ENCODE measurements at regions not wholly inside any gene's neighbourhood (a gene's known extent, or its start where the extent isn't known, plus 50 kb on each side); places are given as distances from the start of the nearest gene placed in this dataset.

- no peak for DNase-seq (ENCODE audit: low spot score)
- Histone ChIP-seq H3K27ac (no peak overlapping the region), H3K4me1 (ENCODE audit: control insufficient read depth in 1 of 2, low read depth in 2 of 2) (no peaks in the 10 kb centered on the region), H3K27me3 (replicated peaks; ENCODE audit: insufficient read depth) (no peaks in the 10 kb centered on the region), H3K36me3 (no peaks in the 10 kb centered on the region), H3K4me3 (no peak overlapping the region), H3K9me3 (no peaks in the 10 kb centered on the region)
- no peak for ATAC-seq (ENCODE audit: insufficient number of reproducible peaks, low FRiP score, low read depth)
- no peak for TF ChIP-seq CTCF (IDR thresholded peaks at IDR 0.05)
Measured at GRCh38 chr4:156132196-156132595, 178.5 kb upstream of the CTSO start.

- Histone ChIP-seq H3K4me3 (no peak overlapping the region), H3K4me1 (ENCODE audit: control insufficient read depth in 1 of 2, low read depth in 2 of 2) (no peaks in the 10 kb centered on the region), H3K9me3 (no peaks in the 10 kb centered on the region), H3K36me3 (no peaks in the 10 kb centered on the region), H3K27ac (no peak overlapping the region), H3K27me3 (replicated peaks; ENCODE audit: insufficient read depth) (no peaks in the 10 kb centered on the region)
- ATAC-seq (ENCODE audit: insufficient number of reproducible peaks, low FRiP score, low read depth) (no peak), DNase-seq (ENCODE audit: low spot score) (no peak)
- TF ChIP-seq CTCF (IDR thresholded peaks at IDR 0.05): no peak
Measured at GRCh38 chr4:156128616-156129015, 174.9 kb upstream of the CTSO start.

- H3K9me3 ChIP-seq: no peaks in the 10 kb centered on the region
- no peaks in the 10 kb centered on the region for H3K27me3 ChIP-seq (replicated peaks; ENCODE audit: insufficient read depth)
- no peaks in the 10 kb centered on the region for H3K36me3 ChIP-seq
- no peak overlapping the region for H3K4me3 ChIP-seq
- ATAC-seq (ENCODE audit: insufficient number of reproducible peaks, low FRiP score, low read depth): no peak
- H3K4me1 ChIP-seq (ENCODE audit: control insufficient read depth in 1 of 2, low read depth in 2 of 2): peaks cover 0 to 6% of the 10 kb centered on the region in 2 donors
- no peak for DNase-seq (ENCODE audit: low spot score)
- no peak overlapping the region for H3K27ac ChIP-seq
- TF ChIP-seq CTCF (IDR thresholded peaks at IDR 0.05): no peak
Measured at GRCh38 chr4:156118507-156119220, 165.0 kb upstream of the CTSO start.

GRCh38 chr4:156117743-156118142, 164.1 kb upstream of the CTSO start:
- Histone ChIP-seq H3K4me3 (no peak overlapping the region), H3K27ac (no peak overlapping the region), H3K9me3 (no peaks in the 10 kb centered on the region), H3K27me3 (replicated peaks; ENCODE audit: insufficient read depth) (no peaks in the 10 kb centered on the region), H3K4me1 (ENCODE audit: control insufficient read depth in 1 of 2, low read depth in 2 of 2) (peaks cover 0 to 6% of the 10 kb centered on the region in 2 donors), H3K36me3 (no peaks in the 10 kb centered on the region)
- ATAC-seq (ENCODE audit: insufficient number of reproducible peaks, low FRiP score, low read depth) (no peak), DNase-seq (ENCODE audit: low spot score) (no peak)
- TF ChIP-seq CTCF (IDR thresholded peaks at IDR 0.05): no peak

- no peak for TF ChIP-seq CTCF (IDR thresholded peaks at IDR 0.05)
- DNase-seq (ENCODE audit: low spot score): no peak
- Histone ChIP-seq H3K9me3 (no peaks in the 10 kb centered on the region), H3K4me1 (ENCODE audit: control insufficient read depth in 1 of 2, low read depth in 2 of 2) (peaks cover 0 to 6% of the 10 kb centered on the region in 2 donors), H3K4me3 (no peak overlapping the region), H3K27ac (no peak overlapping the region), H3K27me3 (replicated peaks; ENCODE audit: insufficient read depth) (no peaks in the 10 kb centered on the region), H3K36me3 (no peaks in the 10 kb centered on the region)
- no peak for ATAC-seq (ENCODE audit: insufficient number of reproducible peaks, low FRiP score, low read depth)
Measured at GRCh38 chr4:156116991-156117390, 163.3 kb upstream of the CTSO start.

Data from thoracic aorta (tissue), 2 donors.